Fibroblast of lung (primary cell): ENCODE measurements at regions not wholly inside any gene's neighbourhood (a gene's known extent, or its start where the extent isn't known, plus 50 kb on each side); places are given as distances from the start of the nearest gene placed in this dataset.
A peak's percentile ranks its signal among the peaks of the same experiment; 100 is the strongest.

Experiments
- DNase-seq, 2 donors: peaks; one replicate each; pipeline versions ENCODE4 v3.0.0 to v3.0.0-alpha.2; 2010; ENCODE audit warnings: low read depth in 2 of 2
- H2AFZ ChIP-seq: 2 replicates; pipeline ENCODE4 v1.5.1; 2012; ENCODE audit warnings: low read length, control low read depth, inconsistent platforms
- H3K27ac ChIP-seq: 2 replicates; pipeline ENCODE4 v1.5.1; 2011; ENCODE audit warnings: low read length, control low read depth; ENCODE audit not compliant: insufficient read depth
- H3K27me3 ChIP-seq: 2 replicates; pipeline ENCODE4 v1.5.1; 2011; ENCODE audit warnings: mild to moderate bottlenecking, low read length; ENCODE audit not compliant: control insufficient read depth, insufficient read depth
- H3K36me3 ChIP-seq: 2 replicates; pipeline ENCODE4 v1.5.1; 2011; ENCODE audit warnings: low read length; ENCODE audit not compliant: control insufficient read depth, insufficient read depth
- H3K4me1 ChIP-seq: 2 replicates; pipeline ENCODE4 v1.5.1; 2011; ENCODE audit warnings: low read length; ENCODE audit not compliant: control insufficient read depth, insufficient read depth; ENCODE audit errors: extremely low read depth
- H3K4me2 ChIP-seq: 2 replicates; pipeline ENCODE4 v1.5.1; 2011; ENCODE audit warnings: low read length, control low read depth; ENCODE audit not compliant: insufficient read depth; ENCODE audit errors: extremely low read depth
- H3K4me3 ChIP-seq, 4 experiments: fragments of 200-600 bp in 1 of 4; sonication (generic) in 1 of 4; replicated peaks in 1 of 4; 2 replicates each; pipeline ENCODE4 v1.5.1; 2011 to 2016; ENCODE audit warnings: low read length in 4 of 4, low read depth in 3 of 4, mild to moderate bottlenecking in 3 of 4, control low read depth in 2 of 4, inconsistent platforms in 1 of 4, mixed read lengths in 1 of 4; ENCODE audit not compliant: insufficient read depth in 1 of 4; ENCODE audit errors: control extremely low read depth in 1 of 4
- H3K79me2 ChIP-seq: 2 replicates; pipeline ENCODE4 v1.5.1; 2012; ENCODE audit warnings: mild to moderate bottlenecking, low read length, inconsistent platforms; ENCODE audit not compliant: control insufficient read depth, insufficient read depth
- H3K9ac ChIP-seq: 2 replicates; pipeline ENCODE4 v1.5.1; 2011; ENCODE audit warnings: mild to moderate bottlenecking, low read length, control low read depth; ENCODE audit not compliant: insufficient read depth
- H3K9me3 ChIP-seq: 2 replicates; pipeline ENCODE4 v1.5.1; 2012; ENCODE audit warnings: low read depth, low read length; ENCODE audit not compliant: control insufficient read depth, insufficient read depth
- H4K20me1 ChIP-seq: 2 replicates; pipeline ENCODE4 v1.5.1; 2011; ENCODE audit warnings: low read length; ENCODE audit not compliant: control insufficient read depth, insufficient read depth; ENCODE audit errors: extremely low read depth
- CTCF ChIP-seq, 2 donors: IDR thresholded peaks in 1 of 2; conservative IDR thresholded peaks in 1 of 2; 1 replicate in 1 of 2; 2 replicates in 1 of 2; pipeline ENCODE4 v1.5.1; 2011 to 2012; ENCODE audit warnings: low read length in 2 of 2, control low read depth in 1 of 2, inconsistent platforms in 1 of 2, low read depth in 1 of 2, mild to moderate bottlenecking in 1 of 2
- EZH2 ChIP-seq: IDR thresholded peaks from 2 replicates; pipeline ENCODE4 v1.5.1; 2012; ENCODE audit warnings: low read length, control low read depth, mild to moderate bottlenecking; ENCODE audit errors: missing control alignments

- Histone ChIP-seq H3K9me3 (no peaks in the 10 kb centered on the region), H3K36me3 (no peaks in the 10 kb centered on the region), H4K20me1 (no peaks in the 10 kb centered on the region), H3K27ac (no peak overlapping the region), H3K79me2 (no peaks in the 10 kb centered on the region), H3K4me1 (no peaks in the 10 kb centered on the region), H3K4me2 (no peak overlapping the region), H2AFZ (no peak overlapping the region), H3K4me3 (no peak overlapping the region), H3K27me3 (no peaks in the 10 kb centered on the region), H3K9ac (no peak overlapping the region)
- no peak for TF ChIP-seq EZH2
- no peak for TF ChIP-seq CTCF (conservative IDR thresholded peaks at IDR 0.05 in 1 of 2, IDR thresholded peaks at IDR 0.05 in 1 of 2; ENCODE audit: low read depth in 1 of 2, low read length in 2 of 2)
- DNase-seq, result peak in 1 of 2 donors; percentile 1
Measured at GRCh38 chr10:26378861-26379294, 59.3 kb upstream of the APBB1IP start.

- no peak overlapping the region for H2AFZ ChIP-seq
- H4K20me1 ChIP-seq, result no peaks in the 10 kb centered on the region
- DNase-seq, result peak in 1 of 2 donors; percentile 6
- no peaks in the 10 kb centered on the region for H3K9me3 ChIP-seq
- no peak for TF ChIP-seq CTCF (conservative IDR thresholded peaks at IDR 0.05 in 1 of 2, IDR thresholded peaks at IDR 0.05 in 1 of 2; ENCODE audit: low read depth in 1 of 2, low read length in 2 of 2)
- no peak for TF ChIP-seq EZH2
- no peaks in the 10 kb centered on the region for H3K79me2 ChIP-seq
- H3K9ac ChIP-seq, result no peak overlapping the region
- H3K4me2 ChIP-seq, result no peak overlapping the region
- H3K27me3 ChIP-seq, result no peaks in the 10 kb centered on the region
- H3K27ac ChIP-seq, result no peak overlapping the region
- no peak overlapping the region for H3K4me3 ChIP-seq
- no peaks in the 10 kb centered on the region for H3K4me1 ChIP-seq
- H3K36me3 ChIP-seq, result no peaks in the 10 kb centered on the region
Measured at GRCh38 chr10:26380815-26381214, 57.3 kb upstream of the APBB1IP start.

DNA sequence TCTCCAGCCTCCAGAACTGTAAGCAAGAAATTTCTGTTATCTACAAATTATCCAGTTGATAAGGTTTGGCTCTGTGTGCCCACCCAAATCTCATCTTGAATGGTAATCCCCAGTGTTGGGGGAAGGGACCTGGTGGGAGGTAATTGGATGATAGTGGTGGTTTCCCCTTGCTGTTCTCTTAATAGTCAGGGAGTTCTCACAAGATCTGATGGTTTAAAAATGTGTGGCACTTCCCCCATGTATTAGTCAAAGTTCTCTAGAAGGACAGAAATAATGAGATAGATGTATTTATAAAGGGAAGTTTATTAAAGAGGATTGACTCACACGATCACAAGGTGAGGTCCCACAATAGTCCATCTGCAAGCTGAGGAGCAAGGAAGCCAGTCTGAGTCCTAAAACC lies 56.2 kb upstream of the APBB1IP start:
- Histone ChIP-seq H3K36me3 (no peaks in the 10 kb centered on the region), H3K27me3 (no peaks in the 10 kb centered on the region), H3K79me2 (no peaks in the 10 kb centered on the region), H3K4me2 (no peak overlapping the region), H3K27ac (no peak overlapping the region), H3K4me1 (no peaks in the 10 kb centered on the region), H4K20me1 (no peaks in the 10 kb centered on the region), H3K9me3 (no peaks in the 10 kb centered on the region), H2AFZ (no peak overlapping the region), H3K4me3 (no peak overlapping the region), H3K9ac (no peak overlapping the region)
- no peak for DNase-seq
- TF ChIP-seq EZH2, result no peak
- TF ChIP-seq CTCF (conservative IDR thresholded peaks at IDR 0.05 in 1 of 2, IDR thresholded peaks at IDR 0.05 in 1 of 2; ENCODE audit: low read depth in 1 of 2, low read length in 2 of 2), result no peak
